Cerebellar nuclear complex (tissue), 1 donor: ENCODE measurements at regions not wholly inside any gene's neighbourhood (a gene's known extent, or its start where the extent isn't known, plus 50 kb on each side); places are given as distances from the start of the nearest gene placed in this dataset.

Experiments used
- DNase-seq, 2 experiments: peaks; one replicate each; lab custom pipeline; 2025; lab: John Stamatoyannopoulos, UW

- DNase-seq, result no peak
Measured at GRCh38 chr4:96097693-96098092, 257.8 kb downstream of the PDHA2 start.

- DNase-seq, result no peak
Measured at GRCh38 chr4:96099031-96099430, 259.1 kb downstream of the PDHA2 start.

- DNase-seq, result no peak
Measured at GRCh38 chr4:96102541-96103026, 262.7 kb downstream of the PDHA2 start.

GRCh38 chr4:96103086-96103485, 263.2 kb downstream of the PDHA2 start:
- DNase-seq, result no peak

GRCh38 chr4:96108146-96108545, 268.3 kb downstream of the PDHA2 start:
- no peak for DNase-seq

GRCh38 chr4:96112631-96113030, 272.7 kb downstream of the PDHA2 start:
- DNase-seq, result no peak

- DNase-seq, result no peak
Measured at GRCh38 chr4:96120206-96120605, 280.3 kb downstream of the PDHA2 start.

GRCh38 chr4:96126227-96126626, 286.3 kb downstream of the PDHA2 start:
- DNase-seq, result no peak

- DNase-seq, result no peak
Measured at GRCh38 chr4:96131186-96131585, 291.3 kb downstream of the PDHA2 start.

- no peak for DNase-seq
Measured at GRCh38 chr4:96134806-96135205, 294.9 kb downstream of the PDHA2 start.

GRCh38 chr4:96136056-96136455, 296.2 kb downstream of the PDHA2 start:
- no peak for DNase-seq

GRCh38 chr4:96139251-96139929, 299.5 kb downstream of the PDHA2 start:
- DNase-seq, result no peak

- no peak for DNase-seq
Measured at GRCh38 chr4:96145601-96146000, 305.7 kb downstream of the PDHA2 start.

- DNase-seq, result no peak
Measured at GRCh38 chr4:96146686-96147085, 306.8 kb downstream of the PDHA2 start.

- DNase-seq, result no peak
Measured at GRCh38 chr4:96149894-96150293, 310.0 kb downstream of the PDHA2 start.

- no peak for DNase-seq
Measured at GRCh38 chr4:96150466-96150865, 310.6 kb downstream of the PDHA2 start.

- no peak for DNase-seq
Measured at GRCh38 chr4:96152824-96153223, 312.9 kb downstream of the PDHA2 start.

- DNase-seq, result no peak
Measured at GRCh38 chr4:96154676-96155075, 314.8 kb downstream of the PDHA2 start.

- DNase-seq, result no peak
Measured at GRCh38 chr4:96162636-96163035, 322.7 kb downstream of the PDHA2 start.

GRCh38 chr4:96164814-96165351, 325.0 kb downstream of the PDHA2 start:
- DNase-seq, result no peak

- no peak for DNase-seq
Measured at GRCh38 chr4:96166806-96167205, 326.9 kb downstream of the PDHA2 start.

GRCh38 chr4:96170198-96170597, 330.3 kb downstream of the PDHA2 start:
- no peak for DNase-seq

GRCh38 chr4:96173756-96174155, 333.9 kb downstream of the PDHA2 start:
- no peak for DNase-seq

- no peak for DNase-seq
Measured at GRCh38 chr4:96175871-96176270, 336.0 kb downstream of the PDHA2 start.
